CD4-positive, alpha-beta T cell treated with Interleukin-12 subunit alpha and Interleukin-12 subunit beta, for 1 hour (primary cell): ENCODE measurements at regions not wholly inside any gene's neighbourhood (a gene's known extent, or its start where the extent isn't known, plus 50 kb on each side); places are given as distances from the start of the nearest gene placed in this dataset.
A peak's percentile ranks its signal among the peaks of the same experiment; 100 is the strongest.
"Not testable (repeated sequence)": the region's sequence is repeated elsewhere in the genome, so short reads cannot be mapped to it uniquely, and the experiment has no call there.

Experiments used
- DNase-seq: peaks from one replicate; pipeline ENCODE4 v3.0.0-alpha.2; 2020

DNA sequence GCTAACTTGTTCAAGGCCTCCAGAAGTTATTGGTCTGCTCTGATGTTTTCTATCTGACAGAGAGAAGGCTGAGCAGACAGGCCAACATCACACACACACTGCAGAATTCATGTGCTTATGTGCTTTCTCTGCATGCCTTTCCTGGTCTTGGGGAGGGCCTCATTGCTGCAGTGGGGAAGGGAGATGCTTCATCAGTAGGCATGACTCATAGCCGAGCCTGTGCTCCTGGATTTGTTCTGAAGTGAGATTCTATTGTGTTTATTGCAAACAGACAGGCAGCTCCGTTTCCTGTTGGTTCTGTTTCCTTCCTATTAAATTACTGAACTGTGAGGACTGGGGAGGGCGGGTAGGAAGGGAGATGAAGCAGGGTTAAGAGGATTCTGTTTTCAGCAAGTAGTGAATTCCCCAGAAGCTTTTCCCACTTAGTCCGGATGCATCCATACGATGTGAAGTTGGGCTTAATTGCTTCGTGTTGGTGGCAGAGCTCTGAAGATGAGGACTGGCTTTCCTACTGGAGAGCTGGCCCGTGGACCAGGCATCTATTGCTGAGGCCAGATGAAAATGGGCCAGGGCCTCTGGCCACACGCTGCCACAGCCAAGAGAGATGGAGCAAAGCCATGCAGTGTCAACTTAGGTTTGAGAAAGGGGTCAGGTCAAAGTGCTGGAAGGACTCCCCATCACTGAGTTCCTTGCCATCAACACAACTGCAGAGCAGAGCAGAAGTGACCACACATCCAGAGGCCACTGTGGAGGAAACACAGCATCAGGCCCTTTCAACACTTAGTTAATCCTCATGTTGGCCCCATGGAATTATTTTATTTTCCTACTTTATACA lies 179.3 kb downstream of the UTP18 start:
- DNase-seq: peak; percentile 13

DNA sequence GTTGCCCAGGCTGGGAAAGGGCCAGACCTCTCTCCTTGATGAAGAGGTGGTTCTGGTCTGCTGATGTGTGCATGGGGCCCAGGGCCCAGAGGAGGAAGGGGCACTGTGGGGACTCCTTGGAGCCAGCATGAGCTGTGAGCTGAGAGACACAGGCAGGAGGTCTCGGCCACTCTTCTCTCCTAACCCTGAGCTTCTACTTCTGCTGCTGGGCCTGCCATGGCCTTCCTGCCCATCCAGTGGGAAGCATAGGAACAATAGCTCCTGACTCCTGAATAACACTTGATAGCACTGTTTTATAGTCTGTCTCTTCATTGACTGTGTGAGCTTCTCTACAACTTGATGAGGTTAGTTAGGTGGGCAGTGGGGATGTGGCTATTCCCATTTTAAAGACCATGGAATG lies 181.1 kb downstream of the UTP18 start:
- no peak for DNase-seq

DNA sequence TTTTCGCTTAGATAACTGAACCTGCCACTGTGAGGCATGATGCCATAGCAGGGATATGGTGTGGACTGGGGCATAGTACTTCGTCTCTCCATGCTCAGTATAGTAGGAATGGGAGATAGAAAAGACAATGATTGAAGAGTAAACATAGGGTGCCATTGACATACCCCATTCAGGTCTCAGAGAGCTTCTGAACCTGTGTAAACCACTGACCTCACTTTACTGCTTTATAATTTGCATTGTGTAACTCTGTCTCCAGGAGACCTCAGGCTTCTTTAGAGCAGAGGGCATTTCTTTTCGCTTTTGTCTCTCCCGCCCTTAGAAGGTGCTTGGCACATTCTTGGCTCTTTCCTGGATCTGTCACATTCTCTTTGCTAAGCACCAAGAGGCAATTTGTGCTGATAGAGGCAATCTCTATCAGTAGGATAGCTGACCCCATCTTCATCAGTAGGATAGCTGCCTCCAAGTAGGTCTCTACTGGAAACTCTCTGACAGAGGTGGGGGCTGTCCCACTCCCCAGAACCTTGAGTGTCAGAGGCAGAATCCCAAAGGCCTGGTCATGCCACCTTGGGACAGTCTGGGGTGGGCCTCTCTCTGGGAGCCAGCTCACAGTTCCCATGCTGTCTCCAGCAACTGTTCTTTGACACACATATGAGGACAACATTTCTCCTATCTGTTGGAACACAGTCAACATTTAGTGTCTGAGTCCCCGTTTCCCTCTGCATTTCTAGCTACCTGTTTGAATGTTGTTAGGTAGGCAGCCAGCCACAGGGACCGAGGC lies 181.9 kb downstream of the UTP18 start:
- no peak for DNase-seq

DNA sequence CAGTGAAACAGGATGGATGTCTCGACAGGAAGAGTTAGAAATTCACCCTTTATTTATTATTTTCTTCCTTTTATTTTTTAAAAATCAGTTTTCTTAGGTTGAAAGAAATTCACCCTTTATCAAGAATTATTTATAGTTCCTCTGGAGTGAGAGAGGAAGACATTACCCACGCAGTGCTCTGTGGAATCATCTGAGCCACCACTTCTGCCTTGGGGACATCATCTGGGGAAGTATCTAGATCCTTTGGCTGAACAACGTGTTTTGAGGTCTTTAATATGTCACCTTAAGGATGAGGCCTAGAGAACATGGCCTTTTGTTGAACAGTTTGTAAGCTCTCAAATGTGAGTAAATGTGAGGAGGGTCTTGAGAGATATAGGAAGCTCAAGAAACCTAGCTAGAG lies 183.3 kb downstream of the UTP18 start:
- DNase-seq: no peak

DNA sequence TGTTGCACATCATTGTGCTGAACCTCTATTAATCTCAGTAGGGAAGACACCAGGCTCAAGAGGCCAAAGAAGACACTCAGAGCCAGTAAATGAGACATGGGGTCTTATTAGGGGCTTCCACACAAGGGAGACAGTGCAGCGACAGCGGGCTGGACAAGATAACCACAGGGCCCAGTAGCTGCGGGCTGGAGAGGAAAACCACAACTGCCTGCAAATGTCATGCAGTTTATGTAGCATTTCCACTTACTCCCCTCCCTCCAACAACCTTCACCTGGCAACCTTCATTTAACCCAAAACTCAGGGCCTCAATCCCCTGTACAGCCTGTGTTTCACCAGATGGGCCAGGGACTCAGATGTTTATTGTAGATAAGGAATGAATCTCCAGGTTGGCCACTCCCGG lies 185.6 kb downstream of the UTP18 start:
- no peak for DNase-seq

DNA sequence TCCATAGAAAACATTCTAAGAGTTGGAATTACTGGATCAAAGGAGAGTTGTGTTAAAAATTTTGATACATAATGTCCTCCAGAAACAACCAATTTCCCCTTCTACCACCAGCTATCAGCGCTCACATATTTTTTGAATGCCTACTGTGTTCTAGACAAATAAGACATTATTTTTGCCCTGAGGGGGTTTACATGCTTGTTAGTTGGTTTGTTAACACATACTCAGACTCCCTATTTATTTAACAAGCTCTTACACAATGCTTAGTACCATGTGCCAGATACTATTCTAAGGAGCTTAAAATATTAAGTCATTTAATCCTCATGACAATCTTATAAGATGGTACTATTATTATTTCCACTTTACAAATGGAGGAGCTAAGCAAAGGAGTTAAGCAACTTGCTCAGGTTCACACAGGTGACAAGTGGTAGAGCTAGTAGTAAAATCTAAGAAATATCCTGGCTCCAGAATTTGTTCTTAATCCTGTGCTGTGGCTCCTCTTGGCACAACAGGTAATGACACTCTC lies 194.2 kb downstream of the UTP18 start:
- no peak for DNase-seq

DNA sequence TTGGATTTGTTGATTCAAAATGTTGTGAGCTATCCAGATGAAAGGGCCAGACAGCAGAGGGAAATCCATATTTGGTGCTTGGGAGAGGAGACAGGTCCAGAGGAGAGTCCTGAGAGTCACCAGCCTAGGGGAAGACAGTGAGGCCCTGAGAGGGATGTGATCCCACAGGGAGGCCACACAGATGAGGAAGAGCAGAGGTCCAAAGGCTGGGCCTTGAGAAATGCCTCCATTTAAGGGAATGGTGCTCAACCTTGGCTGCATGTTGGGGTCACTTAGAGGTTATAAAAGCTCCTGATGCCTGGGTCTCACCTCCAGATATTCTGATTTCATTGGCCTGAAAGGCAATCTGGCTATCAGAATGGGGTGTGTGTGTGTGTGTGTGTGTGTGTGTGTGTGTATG lies 194.9 kb downstream of the UTP18 start:
- no peak for DNase-seq

DNA sequence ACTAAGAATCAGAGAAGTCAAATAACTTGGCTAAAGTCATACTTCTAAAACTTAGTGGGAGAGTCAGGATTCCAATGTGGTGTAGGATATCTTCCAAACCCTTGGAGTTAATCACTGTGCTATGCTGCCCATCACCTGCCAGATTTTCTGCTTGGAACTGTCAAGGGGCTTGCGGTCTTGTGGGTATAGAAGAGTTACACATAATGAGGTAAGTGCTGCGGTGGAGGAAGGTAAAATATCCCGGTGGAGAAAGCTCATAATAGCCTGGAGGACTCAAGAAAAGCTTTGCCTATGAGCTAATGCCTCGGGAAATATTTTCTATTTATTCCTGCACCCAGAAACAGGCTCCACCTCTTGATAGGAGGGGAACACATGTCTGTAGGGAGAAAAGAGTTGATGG lies 195.6 kb downstream of the UTP18 start:
- DNase-seq: no peak

DNA sequence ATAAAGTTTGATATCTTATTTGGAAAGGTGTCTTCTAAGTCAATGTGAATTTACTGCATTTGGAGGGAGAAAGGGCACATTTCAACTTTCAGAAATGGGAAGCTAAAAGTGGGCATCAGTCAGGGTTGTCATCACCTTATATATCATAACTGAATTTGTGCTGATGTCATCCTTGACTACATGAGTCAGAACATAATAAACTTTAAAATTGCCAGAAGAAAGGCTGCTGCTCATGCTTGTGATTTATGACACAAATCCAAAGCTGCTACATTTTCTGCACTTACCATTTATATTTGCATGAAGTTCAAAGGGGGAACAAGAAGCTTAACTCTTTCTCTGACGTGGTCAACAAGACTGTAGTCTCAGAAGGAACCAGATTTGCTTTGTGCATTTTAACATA lies 196.6 kb downstream of the UTP18 start:
- DNase-seq: no peak

DNA sequence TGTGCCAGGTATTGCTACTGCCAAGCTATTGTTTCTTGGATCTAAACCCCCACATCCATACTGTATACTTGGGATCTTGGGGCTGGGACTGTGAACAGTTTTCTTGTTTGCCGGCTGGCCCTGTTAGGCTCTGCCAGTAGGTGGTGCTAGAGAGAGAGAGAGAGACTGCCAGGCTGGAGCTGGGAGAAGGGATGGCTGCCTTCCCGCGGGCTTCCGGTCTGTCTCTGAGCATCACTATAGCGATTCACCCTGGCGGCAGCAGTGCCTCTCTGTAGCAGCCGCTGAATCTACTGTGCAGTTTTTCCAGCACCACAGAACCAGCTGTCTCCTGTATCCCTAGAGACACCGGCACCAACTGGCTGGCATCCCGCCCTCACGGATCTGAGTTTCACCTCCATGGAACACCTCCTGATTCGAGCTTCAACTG lies 201.2 kb downstream of the UTP18 start:
- peak; percentile 43 for DNase-seq

DNA sequence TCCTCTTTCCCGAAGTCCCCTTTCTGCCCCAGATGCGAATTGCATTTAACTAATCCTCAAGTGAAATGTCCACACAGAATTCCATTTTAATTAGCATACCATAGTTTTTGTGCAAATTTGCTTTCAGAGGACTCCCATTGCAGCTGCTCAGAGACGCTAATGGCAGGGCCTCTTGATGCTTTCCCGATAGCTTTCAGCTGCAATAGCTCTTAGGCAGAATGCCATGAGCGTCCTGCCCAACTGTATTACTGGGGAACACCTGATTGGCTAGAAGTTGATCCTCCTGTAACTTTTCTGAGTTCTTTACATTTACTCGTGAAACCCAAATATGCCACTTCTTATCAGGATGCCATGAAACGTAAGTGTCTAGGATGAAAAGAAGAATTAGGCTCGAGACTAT lies 203.0 kb downstream of the UTP18 start:
- no peak for DNase-seq

DNA sequence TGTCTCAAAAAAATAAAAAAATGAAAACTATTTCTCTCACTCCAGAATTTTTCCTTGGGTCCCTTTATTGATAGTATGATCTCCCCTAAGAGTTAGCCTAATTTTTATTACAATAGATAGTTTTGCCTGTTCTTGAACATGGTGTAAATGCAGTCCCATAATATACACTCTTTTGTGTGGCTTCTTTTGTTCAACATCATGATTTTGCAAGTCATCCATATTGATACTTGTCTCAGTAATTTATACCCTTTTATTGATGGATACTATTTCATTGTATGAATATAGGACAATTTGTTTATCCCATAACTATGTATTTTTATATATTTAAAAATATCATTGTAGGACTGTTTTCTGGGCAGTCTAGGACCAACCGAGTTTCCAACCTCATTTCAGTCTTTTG lies 207.0 kb downstream of the UTP18 start:
- DNase-seq: no peak

DNA sequence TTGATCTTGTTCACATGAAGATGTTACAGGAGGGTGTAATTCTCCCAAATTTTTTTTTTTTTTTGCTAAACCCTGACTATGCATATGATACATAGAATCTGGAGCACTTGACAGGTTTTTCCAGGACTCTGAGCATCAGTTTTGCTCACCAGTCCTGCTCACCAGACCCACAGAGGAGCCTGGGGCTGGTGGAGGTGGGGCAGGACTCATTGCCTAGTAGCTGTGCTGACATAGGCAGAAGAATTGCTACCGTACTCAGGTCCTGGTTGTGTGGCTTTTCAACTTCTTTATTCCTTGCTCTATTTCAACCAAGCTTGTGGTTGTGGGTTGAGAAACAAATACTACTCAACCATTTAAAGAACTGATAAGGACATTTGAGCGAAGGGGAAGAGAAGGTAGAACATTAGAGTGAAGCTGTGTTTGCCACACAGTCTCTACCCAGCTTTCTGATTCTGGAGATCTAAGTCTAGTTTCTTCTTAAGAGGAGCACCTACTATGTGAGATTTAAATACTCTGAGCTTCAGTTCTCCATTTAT lies 212.4 kb downstream of the UTP18 start:
- no peak for DNase-seq

DNA sequence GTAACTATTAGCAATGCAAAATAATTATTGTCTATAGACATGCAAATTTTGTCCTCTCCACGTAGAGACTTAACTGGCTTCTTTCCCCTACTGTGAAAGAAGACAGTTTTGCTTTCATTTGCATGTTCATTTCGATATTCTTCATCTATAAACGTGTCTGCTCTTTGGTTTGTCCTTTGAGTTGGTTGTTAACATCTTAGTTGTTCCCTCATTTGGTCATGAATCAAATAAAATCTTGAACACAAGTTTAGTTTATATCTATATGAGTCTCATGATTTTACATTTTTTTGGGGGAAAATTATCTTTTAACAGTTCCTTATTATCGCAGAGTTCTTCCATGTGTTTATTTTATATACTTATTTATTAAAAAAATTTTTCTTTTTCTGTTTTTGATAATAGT lies 214.4 kb downstream of the UTP18 start:
- no peak for DNase-seq

DNA sequence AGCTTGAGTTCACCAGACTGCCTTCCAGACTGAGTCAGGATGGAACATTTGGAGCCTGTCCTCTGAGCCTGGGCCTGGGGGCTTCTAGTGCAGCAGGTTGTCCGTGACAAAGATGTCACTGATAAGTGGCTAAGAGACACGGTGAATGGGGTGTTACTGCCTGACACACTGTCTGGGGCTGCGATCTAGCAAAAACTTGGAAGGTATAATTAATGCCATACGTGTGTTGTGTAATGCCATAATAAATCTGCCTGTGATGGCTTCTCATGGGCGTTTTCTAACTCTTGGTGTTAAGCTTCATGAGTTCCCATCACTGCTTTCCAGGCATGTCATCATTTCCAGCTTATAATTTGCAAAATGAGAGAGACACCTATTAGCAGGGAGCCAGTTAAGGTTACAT lies 215.4 kb downstream of the UTP18 start:
- no peak for DNase-seq

DNA sequence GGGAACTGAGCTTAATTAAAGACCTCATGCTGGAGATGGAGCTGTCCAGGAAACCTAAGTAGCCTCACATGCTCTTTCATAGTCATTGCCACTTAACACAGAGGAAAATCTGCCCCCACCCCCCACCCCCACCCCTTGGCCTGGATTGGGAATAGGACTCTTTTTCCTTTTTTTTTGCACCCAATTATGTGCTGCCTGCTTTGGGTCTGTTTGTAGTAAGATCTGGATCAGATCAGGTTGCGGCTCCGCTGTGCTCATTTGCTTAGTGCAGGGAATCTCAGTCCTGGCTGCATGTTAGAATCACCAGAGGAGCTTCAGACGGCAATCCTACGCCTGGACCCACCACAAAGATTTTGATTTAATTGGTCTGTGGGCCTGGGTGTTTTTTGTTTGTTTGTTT lies 219.0 kb downstream of the UTP18 start:
- DNase-seq: no peak

DNA sequence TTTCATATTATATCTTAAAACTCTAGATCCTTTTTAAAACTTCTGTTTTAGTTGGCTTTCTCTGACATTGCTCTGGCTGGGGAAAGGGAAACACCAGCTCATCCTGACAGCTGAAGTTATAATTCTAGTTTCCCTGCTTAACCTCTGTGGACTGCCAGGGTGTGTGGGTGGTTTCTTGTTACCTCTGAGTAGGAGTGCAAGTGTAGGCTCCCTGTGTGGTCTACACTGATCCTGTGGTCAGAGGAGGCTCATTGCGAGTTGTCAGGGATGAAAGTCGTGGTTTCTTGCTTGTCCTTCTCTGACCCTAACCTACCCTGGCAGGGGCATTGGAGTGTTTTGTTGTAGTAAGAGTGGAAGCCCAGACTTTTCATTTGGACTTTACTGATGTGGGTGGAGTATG lies 221.0 kb downstream of the UTP18 start:
- no peak for DNase-seq

DNA sequence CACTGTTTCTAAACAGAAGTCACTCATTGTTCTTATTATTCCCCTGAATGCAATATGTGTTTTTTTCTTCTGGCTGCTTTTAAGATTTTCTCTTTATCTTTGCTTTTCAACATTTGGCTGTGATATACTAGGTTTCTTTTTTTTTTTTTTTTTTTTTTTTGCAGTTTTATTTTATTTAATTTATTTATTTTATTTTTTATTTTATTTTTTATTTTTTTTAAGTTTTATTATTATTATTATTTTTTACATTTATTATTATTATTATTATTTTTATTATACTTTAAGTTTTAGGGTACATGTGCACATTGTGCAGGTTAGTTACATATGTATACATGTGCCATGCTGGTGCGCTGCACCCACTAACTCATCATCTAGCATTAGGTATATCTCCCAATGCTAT lies 221.9 kb downstream of the UTP18 start:
- not testable (repeated sequence) for DNase-seq

DNA sequence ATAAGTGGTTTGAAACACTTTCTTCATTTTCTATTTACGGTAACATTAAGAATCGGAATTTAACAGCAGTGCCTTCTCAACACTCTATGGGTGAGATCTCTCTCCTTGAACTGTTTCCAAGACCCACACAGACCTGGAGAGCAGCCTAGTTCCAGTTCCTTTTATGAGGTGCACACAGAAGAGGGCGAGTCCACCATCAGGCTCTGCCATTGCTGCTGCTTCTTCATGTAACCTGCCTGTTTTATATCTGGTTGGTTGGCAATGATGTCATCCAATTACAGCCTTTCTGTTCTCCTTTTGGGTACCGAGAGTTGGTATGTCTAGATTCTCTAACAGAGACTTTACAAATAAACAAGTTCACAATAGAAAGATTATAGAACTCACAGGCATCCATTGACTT lies 225.7 kb downstream of the UTP18 start:
- DNase-seq: no peak

DNA sequence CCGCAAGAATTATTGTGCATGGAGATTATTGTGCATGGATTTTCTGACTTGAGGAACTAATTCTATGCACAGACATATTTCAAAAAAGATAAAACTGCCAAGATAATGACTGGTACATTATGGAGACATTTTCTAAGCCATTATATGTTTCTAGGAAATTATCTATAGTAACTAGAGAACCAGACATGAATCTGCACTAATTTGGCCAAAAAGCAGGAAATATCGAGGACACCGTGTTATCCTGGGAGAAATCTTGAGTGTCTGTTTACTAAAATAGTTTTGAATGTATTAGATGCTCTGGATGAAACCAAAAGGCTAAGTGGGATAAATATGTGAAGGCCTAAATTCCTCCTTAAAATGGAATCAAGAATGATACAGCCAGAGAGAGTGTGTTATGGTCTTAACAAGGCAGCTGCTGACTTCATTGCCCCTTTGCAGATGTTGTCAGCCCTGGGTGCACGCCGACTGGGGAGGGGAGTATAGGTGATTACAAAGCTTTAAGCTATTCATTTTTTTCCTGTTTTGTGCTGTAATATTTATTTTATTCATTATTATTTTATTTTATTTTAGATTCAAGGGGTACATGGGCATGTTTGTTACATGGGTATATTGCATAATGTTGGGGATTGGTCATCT lies 226.7 kb downstream of the UTP18 start:
- no peak for DNase-seq

DNA sequence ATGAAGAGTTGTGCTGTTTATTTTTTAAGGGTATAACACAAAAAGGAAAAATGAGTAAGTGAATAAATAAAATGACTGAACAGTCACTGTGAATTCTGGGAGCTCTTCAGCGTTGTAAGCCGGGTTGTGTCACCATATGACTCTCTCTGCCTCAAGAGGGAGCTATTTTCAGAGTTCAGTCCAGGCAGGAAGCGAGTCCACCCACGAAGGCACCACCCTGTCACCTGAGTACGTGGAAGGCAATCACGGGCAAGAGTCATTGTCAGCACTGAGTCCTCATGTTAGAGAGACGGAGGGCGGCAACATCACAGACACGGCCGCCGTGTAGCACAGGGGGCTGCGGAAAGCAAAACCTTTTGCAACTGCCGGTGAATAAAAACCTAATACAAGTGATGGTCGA lies 227.6 kb downstream of the UTP18 start:
- peak; percentile 1 for DNase-seq

DNA sequence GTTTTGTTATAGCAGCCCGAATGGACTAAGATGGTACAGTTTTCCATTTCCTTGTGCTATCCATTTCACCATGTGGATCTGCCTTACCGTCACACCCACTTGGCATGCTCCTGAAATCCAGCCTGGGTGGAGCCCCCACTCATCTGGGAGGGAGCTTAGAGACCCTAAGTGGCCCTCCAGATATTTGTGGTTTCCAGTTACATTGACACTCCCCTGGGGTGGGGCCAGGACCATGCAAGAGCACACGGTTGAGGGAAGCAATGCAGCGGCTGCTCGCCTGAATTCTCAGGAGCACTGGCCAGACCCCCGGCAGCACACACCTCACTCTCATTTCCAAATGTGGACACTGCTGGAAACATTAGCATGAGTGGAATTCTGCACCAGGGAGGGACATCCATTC lies 231.1 kb downstream of the UTP18 start:
- DNase-seq: no peak

DNA sequence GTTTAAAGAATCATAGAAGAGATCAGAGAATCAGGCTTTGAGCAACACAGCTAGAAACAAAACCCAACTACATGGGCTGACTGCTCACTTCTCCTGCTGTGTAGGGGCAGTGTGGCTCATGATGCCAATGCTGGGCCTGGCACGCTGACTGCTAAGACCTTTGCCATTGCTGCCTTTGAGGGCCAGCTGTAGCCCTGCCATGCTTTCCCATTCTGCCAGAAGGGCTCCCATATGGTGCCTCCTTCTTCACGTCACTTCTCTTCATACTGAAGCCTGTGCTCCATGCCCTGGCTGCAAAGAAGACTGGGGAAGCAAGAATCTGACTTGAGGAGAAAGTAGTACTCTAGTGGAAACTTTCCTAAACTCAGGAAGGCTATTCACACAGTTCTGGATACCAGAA lies 232.9 kb downstream of the UTP18 start:
- no peak for DNase-seq
